ENCODE measurements at regions not wholly inside any gene's neighbourhood (a gene's known extent, or its start where the extent isn't known, plus 50 kb on each side); places are given as distances from the start of the nearest gene placed in this dataset.

DNA sequence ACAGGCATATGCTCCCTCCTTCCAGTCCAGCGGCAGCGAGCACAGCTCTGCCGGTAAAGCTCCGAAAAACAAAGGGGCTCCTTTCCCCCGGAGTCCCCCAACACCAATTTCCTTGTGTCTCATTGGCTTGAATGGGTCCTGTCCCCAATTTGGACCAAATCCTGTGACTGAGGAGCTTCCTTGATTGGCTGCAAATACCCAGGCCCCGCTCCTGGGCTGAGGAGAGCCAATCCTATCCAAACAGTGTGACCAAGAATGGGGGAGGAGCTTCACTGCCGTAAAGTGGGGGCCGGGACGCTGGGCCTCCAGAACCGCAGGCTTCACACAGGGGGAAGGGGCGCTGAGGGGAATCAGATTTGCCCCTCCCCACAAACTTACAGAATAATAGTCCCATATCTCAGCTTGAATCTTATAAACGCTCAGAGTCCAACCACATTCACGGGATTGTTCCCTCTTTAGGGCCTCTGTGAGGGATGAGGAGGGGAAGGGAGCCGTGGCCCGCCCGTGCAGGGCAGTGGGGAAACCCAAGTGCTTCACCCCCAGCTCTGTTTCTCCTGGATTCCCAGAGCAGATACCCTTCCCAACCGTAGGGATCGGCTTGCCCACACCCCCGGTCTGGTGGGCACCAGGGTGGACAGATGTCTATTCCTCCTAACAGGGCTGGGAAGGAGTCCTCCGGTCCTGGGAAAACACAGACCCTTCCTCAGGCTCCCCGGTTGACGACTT is 141.0 kb upstream of the MLN start:
- no peak for TF ChIP-seq POLR2A (IDR thresholded peaks at IDR 0.05)
- TF ChIP-seq, protein P1, sequence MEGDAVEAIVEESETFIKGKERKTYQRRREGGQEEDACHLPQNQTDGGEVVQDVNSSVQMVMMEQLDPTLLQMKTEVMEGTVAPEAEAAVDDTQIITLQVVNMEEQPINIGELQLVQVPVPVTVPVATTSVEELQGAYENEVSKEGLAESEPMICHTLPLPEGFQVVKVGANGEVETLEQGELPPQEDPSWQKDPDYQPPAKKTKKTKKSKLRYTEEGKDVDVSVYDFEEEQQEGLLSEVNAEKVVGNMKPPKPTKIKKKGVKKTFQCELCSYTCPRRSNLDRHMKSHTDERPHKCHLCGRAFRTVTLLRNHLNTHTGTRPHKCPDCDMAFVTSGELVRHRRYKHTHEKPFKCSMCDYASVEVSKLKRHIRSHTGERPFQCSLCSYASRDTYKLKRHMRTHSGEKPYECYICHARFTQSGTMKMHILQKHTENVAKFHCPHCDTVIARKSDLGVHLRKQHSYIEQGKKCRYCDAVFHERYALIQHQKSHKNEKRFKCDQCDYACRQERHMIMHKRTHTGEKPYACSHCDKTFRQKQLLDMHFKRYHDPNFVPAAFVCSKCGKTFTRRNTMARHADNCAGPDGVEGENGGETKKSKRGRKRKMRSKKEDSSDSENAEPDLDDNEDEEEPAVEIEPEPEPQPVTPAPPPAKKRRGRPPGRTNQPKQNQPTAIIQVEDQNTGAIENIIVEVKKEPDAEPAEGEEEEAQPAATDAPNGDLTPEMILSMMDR (IDR thresholded peaks at IDR 0.05): no peak

Data from breast epithelium (tissue), 3 donors.